HG02852 (cell line): ENCODE measurements at regions not wholly inside any gene's neighbourhood (a gene's known extent, or its start where the extent isn't known, plus 50 kb on each side); places are given as distances from the start of the nearest gene placed in this dataset.

ENCODE experiments used
- ATAC-seq: cut with Tn5 transposase; IDR thresholded peaks from one replicate; pipeline ENCODE4 v1.9.1; 2021; ENCODE audit warnings: mild to moderate bottlenecking, moderate library complexity; ENCODE audit not compliant: unreplicated experiment

DNA sequence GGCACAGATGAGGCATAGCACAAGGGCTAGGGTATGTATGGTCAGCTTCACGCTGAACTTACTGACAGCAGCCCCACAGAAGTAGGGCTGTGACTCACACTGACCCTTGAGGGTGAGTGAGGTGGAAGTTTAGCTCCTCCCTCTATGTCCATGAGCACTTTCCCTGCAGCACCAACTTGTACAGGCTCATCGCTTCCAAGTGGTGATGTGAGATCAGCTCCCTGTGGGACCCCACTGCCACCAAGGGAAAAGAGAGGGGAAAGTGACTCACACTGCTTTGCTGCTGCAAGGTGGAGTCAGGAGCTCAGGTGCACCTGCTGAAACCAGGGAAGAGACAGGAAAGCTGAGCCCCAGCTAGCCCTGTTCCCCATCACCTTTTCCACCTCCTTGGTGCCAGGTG, 91.5 kb downstream of the TEX51 start:
- no peak for ATAC-seq

DNA sequence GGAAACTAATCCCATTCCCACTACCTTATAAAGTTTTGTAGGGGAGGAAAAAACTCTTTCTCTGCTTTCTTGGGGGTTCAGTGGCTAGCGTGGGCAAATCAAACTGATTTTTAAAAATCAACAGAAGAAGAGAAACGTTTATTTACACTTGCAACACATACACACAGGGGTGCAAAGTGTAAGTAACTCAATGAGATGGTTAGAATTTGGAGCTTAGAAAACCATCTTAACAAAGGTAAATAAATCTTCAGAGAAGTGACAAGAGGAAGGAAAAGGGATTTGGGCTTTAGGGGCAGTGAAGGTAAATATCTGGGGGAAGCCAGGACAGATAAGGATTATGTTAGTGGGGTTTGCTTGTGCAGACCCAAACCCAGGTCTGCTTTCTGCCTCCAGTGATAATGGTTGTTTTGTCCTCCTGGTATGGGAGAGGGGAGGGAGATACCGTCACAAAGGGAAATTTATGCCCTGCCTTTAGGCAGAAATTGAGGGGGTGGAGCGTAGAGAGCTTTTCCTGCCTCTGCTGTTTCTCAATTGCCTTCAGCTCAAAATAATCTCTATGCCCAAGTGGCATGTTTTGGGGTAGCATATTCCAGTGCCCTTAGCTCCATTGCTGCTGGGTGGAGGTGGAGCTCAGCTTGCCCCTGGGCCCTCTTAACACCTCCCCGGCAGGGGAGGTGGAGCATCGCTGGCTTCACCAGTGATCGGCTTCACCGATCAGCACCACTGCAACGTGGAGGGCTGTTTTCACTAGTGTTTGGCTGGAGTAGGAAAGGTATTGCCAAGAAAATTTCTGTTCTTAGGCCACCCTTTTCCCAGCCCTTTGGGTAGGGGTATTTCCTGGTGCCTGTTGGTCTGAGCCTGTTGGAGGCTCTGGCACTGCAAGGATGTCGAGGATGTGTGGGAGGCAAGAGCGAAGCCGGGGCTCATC, 92.2 kb downstream of the TEX51 start:
- no peak for ATAC-seq

DNA sequence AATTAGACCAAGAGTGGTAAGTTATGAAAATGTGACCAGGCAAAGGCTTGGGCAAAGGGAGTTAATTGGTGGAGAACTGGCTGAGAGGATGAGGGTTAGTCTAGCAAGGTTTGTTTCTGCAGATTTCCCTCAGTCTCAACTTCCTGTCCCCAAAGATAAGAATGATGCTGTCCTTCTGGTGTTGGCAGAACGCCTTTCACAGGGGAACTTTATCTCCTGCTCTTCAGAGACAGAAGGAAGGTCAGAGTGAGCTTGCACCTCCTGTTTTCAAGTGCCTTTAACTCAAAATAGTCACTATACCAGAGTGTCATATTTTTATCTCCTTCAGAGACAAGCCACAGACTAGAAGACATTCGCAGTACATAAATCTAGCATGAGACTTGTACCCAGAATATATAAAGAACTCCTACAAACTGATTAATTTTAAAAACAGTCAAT, 95.7 kb downstream of the TEX51 start:
- ATAC-seq, result no peak

DNA sequence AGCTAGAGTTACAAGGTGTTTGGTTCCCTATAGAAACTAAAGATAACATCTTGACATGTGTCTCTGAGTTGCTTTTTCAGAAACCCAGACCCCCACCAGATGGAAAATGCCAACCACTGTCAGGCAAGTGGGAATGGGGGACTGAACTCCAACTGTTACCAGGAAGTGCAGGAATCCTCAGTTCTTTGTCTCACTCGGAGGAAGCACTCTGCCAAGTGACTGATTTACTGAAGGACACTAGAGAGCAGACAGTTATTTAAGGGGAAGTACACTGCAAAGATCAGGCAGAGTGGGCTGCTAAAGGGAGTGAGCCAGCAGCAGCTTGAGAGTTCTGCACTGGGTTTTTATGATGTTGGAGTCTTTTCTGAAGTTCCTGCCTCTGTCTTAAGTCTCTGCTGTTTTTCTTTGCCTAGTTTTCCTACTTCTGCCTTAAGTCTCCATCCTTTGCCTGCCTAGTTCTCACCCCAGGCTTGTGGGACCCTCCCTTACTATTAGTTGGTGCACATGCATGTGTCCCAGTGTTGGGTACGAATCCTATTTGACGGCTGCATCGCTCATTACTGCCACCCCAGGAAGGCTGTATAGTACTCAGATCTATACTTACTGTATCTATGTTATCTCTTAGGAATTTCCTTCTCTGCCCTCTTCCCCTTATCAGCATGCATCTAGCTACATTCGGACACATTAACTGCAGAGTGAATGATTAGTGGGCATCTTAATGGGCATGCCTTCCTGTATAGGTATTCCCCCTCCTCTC, 97.1 kb downstream of the TEX51 start:
- no peak for ATAC-seq

DNA sequence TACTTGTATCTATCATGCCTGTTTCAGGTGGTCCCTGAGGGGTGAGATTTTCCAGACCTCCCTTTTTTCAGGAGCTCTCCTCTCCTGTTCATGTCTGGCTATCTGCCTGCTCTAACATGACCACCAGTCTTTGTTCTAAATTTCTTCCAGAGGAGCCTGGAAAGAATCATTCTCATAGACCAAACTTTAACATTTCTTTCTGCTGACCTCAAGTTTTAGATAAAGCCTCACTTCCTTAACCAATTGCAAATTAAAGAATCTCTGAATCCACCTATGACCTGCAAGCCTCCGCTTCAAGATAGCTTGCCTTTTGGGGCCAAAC, 97.6 kb downstream of the TEX51 start:
- no peak for ATAC-seq
